ENCODE measurements at regions not wholly inside any gene's neighbourhood (a gene's known extent, or its start where the extent isn't known, plus 50 kb on each side); places are given as distances from the start of the nearest gene placed in this dataset.
"Not testable (repeated sequence)": the region's sequence is repeated elsewhere in the genome, so short reads cannot be mapped to it uniquely, and the experiment has no call there.

GRCh38 chr4:147284256-147284835, 196.6 kb upstream of the EDNRA start:
- no peak for DNase-seq

GRCh38 chr4:147284935-147285334, 196.0 kb upstream of the EDNRA start:
- DNase-seq, result no peak

- DNase-seq, result no peak
Observed at GRCh38 chr4:147285751-147286150, 195.1 kb upstream of the EDNRA start.

GRCh38 chr4:147286846-147287587, 193.9 kb upstream of the EDNRA start:
- no peak for DNase-seq

GRCh38 chr4:147287588-147287890, 193.4 kb upstream of the EDNRA start:
- no peak for DNase-seq

- DNase-seq, result no peak
Observed at GRCh38 chr4:147288512-147288911, 192.4 kb upstream of the EDNRA start.

GRCh38 chr4:147289181-147289580, 191.7 kb upstream of the EDNRA start:
- DNase-seq, result no peak

GRCh38 chr4:147292604-147293313, 188.1 kb upstream of the EDNRA start:
- not testable (repeated sequence) for DNase-seq

- not testable (repeated sequence) for DNase-seq
Observed at GRCh38 chr4:147293314-147293677, 187.6 kb upstream of the EDNRA start.

- no peak for DNase-seq
Observed at GRCh38 chr4:147299205-147299604, 181.7 kb upstream of the EDNRA start.

GRCh38 chr4:147303174-147303872, 177.6 kb upstream of the EDNRA start:
- DNase-seq, result no peak

GRCh38 chr4:147303873-147304229, 177.0 kb upstream of the EDNRA start:
- no peak for DNase-seq

GRCh38 chr4:147307896-147308674, 172.8 kb upstream of the EDNRA start:
- DNase-seq, result no peak

- DNase-seq, result no peak
Observed at GRCh38 chr4:147309434-147309833, 171.5 kb upstream of the EDNRA start.

GRCh38 chr4:147310312-147310711, 170.6 kb upstream of the EDNRA start:
- no peak for DNase-seq

- no peak for DNase-seq
Observed at GRCh38 chr4:147311956-147312355, 168.9 kb upstream of the EDNRA start.

- DNase-seq, result no peak
Observed at GRCh38 chr4:147312376-147313046, 168.4 kb upstream of the EDNRA start.

- no peak for DNase-seq
Observed at GRCh38 chr4:147313108-147313507, 167.8 kb upstream of the EDNRA start.

- DNase-seq, result no peak
Observed at GRCh38 chr4:147318586-147318985, 162.3 kb upstream of the EDNRA start.

- peak; percentile 23 to 71 (median 42) for DNase-seq
Observed at GRCh38 chr4:147325571-147325981, 155.3 kb upstream of the EDNRA start.

- DNase-seq, result no peak
Observed at GRCh38 chr4:147326591-147326990, 154.3 kb upstream of the EDNRA start.

GRCh38 chr4:147327322-147327721, 153.6 kb upstream of the EDNRA start:
- no peak for DNase-seq
